GM23338 (cell line): ENCODE measurements at regions not wholly inside any gene's neighbourhood (a gene's known extent, or its start where the extent isn't known, plus 50 kb on each side); places are given as distances from the start of the nearest gene placed in this dataset.

Source experiments
- ATAC-seq: fragments of 200-7000 bp; cut with Tn5 transposase; 3 replicates; pipeline ENCODE4 v1.9.1; 2020
- DNase-seq: peaks from one replicate; pipeline ENCODE4 v3.0.0-alpha.2; 2015; ENCODE audit warnings: low spot score
- H2AFZ ChIP-seq: fragments of 200-600 bp; sonication (generic); 2 replicates; pipeline ENCODE4 v1.8.0; 2016; ENCODE audit warnings: antibody characterized with exemption, mild to moderate bottlenecking, moderate library complexity
- H3F3A ChIP-seq: fragments of 200-600 bp; sonication (generic); replicated peaks from 2 replicates; pipeline ENCODE4 v1.8.0; 2017; ENCODE audit warnings: antibody characterized with exemption, mixed run types, low read depth
- H3K27ac ChIP-seq: fragments of 200-600 bp; sonication (generic); 2 replicates; pipeline ENCODE4 v1.6.1; 2016; ENCODE audit warnings: low read depth
- H3K27me3 ChIP-seq: fragments of 200-600 bp; sonication (generic); 2 replicates; pipeline ENCODE4 v1.8.0; 2016; ENCODE audit warnings: mild to moderate bottlenecking, mixed run types, moderate library complexity; ENCODE audit not compliant: insufficient read depth
- H3K36me3 ChIP-seq: fragments of 200-600 bp; sonication (generic); 2 replicates; pipeline ENCODE4 v1.8.0; 2016; ENCODE audit warnings: mild to moderate bottlenecking; ENCODE audit not compliant: insufficient read depth
- H3K4me1 ChIP-seq: fragments of 200-600 bp; sonication (generic); 2 replicates; pipeline ENCODE4 v1.8.0; 2016; ENCODE audit warnings: mild to moderate bottlenecking, moderate library complexity; ENCODE audit not compliant: insufficient read depth
- H3K4me2 ChIP-seq: fragments of 200-600 bp; sonication (generic); 2 replicates; pipeline ENCODE4 v1.7.1; 2017; ENCODE audit warnings: mixed run types
- H3K4me3 ChIP-seq: fragments of 200-600 bp; sonication (generic); 2 replicates; pipeline ENCODE4 v1.6.1; 2016; ENCODE audit warnings: mixed run types
- H3K79me2 ChIP-seq: fragments of 200-600 bp; sonication (generic); replicated peaks from 2 replicates; pipeline ENCODE4 v1.8.0; 2017; ENCODE audit warnings: mild to moderate bottlenecking; ENCODE audit not compliant: insufficient read depth
- H3K9me2 ChIP-seq: fragments of 200-600 bp; sonication (generic); 2 replicates; pipeline ENCODE4 v1.8.0; 2017; ENCODE audit not compliant: insufficient read depth
- H4K20me1 ChIP-seq: fragments of 200-600 bp; sonication (generic); replicated peaks from 2 replicates; pipeline ENCODE4 v1.8.0; 2017; ENCODE audit warnings: mild to moderate bottlenecking; ENCODE audit not compliant: insufficient read depth
- H3K27ac Mint-ChIP-seq: 2 replicates; pipeline ENCODE4 v1.8.0; 2020; ENCODE audit warnings: inconsistent platforms, mild to moderate bottlenecking, moderate library complexity, mixed read lengths
- H3K27me3 Mint-ChIP-seq: 3 replicates; pipeline ENCODE4 v1.8.0; 2022; ENCODE audit warnings: low read depth, mild to moderate bottlenecking, moderate library complexity, mixed read lengths, inconsistent platforms; ENCODE audit not compliant: insufficient read depth, poor library complexity
- H3K36me3 Mint-ChIP-seq: 3 replicates; pipeline ENCODE4 v1.8.0; 2021; ENCODE audit warnings: low read depth, mild to moderate bottlenecking, inconsistent platforms, moderate library complexity, mixed read lengths
- H3K4me1 Mint-ChIP-seq: 3 replicates; pipeline ENCODE4 v1.8.0; 2020; ENCODE audit warnings: mild to moderate bottlenecking, inconsistent platforms, mixed read lengths
- H3K4me3 Mint-ChIP-seq: 3 replicates; pipeline ENCODE4 v1.8.0; 2021; ENCODE audit warnings: moderate library complexity, mild to moderate bottlenecking, inconsistent platforms, mixed read lengths
- H3K9me3 Mint-ChIP-seq: 3 replicates; pipeline ENCODE4 v1.8.0; 2020; ENCODE audit warnings: moderate library complexity, mild to moderate bottlenecking, inconsistent platforms, mixed read lengths
- CREB1 ChIP-seq: fragments of 250-450 bp; sonication (Bioruptor Pico); IDR thresholded peaks from 2 replicates; pipeline ENCODE4 v1.5.0; 2020; ENCODE audit warnings: low read depth, mild to moderate bottlenecking, moderate library complexity
- CTCF ChIP-seq, 2 experiments: fragments of 200-600 bp in 1 of 2; sonication (generic) in 1 of 2; conservative IDR thresholded peaks; 2 replicates each; pipeline versions ENCODE4 v1.5.1 to v1.6.1; 2016 to 2017; ENCODE audit warnings: antibody characterized with exemption in 2 of 2, low read depth in 2 of 2, mild to moderate bottlenecking in 2 of 2, moderate library complexity in 1 of 2
- EZH2 ChIP-seq: fragments of 200-600 bp; sonication (generic); IDR thresholded peaks from one replicate; pipeline ENCODE4 v1.8.0; 2017; ENCODE audit warnings: antibody characterized with exemption, mild to moderate bottlenecking, low read depth; ENCODE audit not compliant: unreplicated experiment
- EZH2phosphoT487 ChIP-seq: fragments of 200-600 bp; sonication (generic); IDR thresholded peaks from one replicate; pipeline ENCODE4 v1.8.1; 2018; ENCODE audit warnings: antibody characterized with exemption; ENCODE audit not compliant: unreplicated experiment
- JUNB ChIP-seq: IDR thresholded peaks from one replicate; pipeline ENCODE4 v1.6.1; 2016; ENCODE audit warnings: antibody characterized with exemption; ENCODE audit not compliant: unreplicated experiment
- NANOG ChIP-seq: IDR thresholded peaks from 2 replicates; pipeline ENCODE4 v1.6.1; 2016; ENCODE audit warnings: antibody characterized with exemption, borderline replicate concordance
- POLR2AphosphoS5 ChIP-seq: IDR thresholded peaks from 2 replicates; pipeline ENCODE4 v1.6.1; 2016; ENCODE audit warnings: antibody characterized with exemption, low read depth
- STAT1 ChIP-seq: IDR thresholded peaks from one replicate; pipeline ENCODE4 v1.6.1; 2016; ENCODE audit warnings: antibody characterized with exemption; ENCODE audit not compliant: unreplicated experiment
- ZNF114 ChIP-seq: fragments of 250-450 bp; sonication (Bioruptor Pico); IDR thresholded peaks from 2 replicates; pipeline ENCODE4 v1.5.0; 2020; ENCODE audit warnings: mild to moderate bottlenecking, moderate library complexity
- ZNF331 ChIP-seq: fragments of 250-450 bp; sonication (Bioruptor Pico); IDR thresholded peaks from 2 replicates; pipeline ENCODE4 v1.5.0; 2020; ENCODE audit warnings: low read depth, mild to moderate bottlenecking, moderate library complexity
- TF ChIP-seq, protein P1 (sequence below): IDR thresholded peaks from one replicate; pipeline ENCODE4 v1.6.1; 2018; ENCODE audit warnings: antibody characterized with exemption; ENCODE audit not compliant: unreplicated experiment
- TF ChIP-seq, protein P2 (sequence below): IDR thresholded peaks from 2 replicates; pipeline ENCODE4 v1.6.1; 2016; ENCODE audit warnings: antibody characterized with exemption

DNA sequence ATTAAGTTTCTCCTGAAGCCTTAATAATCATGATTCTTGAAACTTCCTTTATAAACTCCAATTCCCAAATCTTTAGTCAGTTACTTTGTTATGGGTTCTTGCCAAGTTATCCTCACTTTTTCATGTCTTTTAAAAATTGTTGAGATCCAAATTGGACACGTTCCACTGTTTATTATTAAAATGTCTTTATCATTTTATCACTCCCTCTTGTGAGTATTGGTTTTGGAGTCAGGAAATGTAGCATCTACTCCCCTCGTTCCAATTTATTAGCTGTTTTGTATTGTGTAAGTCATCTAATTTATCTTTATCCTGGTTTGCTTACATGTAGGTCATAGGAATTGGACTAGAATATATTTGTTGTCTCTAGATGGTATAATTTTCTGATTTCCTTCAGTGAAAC lies 213.1 kb upstream of the SLC39A10 start (continued):
- TF ChIP-seq, protein P1, sequence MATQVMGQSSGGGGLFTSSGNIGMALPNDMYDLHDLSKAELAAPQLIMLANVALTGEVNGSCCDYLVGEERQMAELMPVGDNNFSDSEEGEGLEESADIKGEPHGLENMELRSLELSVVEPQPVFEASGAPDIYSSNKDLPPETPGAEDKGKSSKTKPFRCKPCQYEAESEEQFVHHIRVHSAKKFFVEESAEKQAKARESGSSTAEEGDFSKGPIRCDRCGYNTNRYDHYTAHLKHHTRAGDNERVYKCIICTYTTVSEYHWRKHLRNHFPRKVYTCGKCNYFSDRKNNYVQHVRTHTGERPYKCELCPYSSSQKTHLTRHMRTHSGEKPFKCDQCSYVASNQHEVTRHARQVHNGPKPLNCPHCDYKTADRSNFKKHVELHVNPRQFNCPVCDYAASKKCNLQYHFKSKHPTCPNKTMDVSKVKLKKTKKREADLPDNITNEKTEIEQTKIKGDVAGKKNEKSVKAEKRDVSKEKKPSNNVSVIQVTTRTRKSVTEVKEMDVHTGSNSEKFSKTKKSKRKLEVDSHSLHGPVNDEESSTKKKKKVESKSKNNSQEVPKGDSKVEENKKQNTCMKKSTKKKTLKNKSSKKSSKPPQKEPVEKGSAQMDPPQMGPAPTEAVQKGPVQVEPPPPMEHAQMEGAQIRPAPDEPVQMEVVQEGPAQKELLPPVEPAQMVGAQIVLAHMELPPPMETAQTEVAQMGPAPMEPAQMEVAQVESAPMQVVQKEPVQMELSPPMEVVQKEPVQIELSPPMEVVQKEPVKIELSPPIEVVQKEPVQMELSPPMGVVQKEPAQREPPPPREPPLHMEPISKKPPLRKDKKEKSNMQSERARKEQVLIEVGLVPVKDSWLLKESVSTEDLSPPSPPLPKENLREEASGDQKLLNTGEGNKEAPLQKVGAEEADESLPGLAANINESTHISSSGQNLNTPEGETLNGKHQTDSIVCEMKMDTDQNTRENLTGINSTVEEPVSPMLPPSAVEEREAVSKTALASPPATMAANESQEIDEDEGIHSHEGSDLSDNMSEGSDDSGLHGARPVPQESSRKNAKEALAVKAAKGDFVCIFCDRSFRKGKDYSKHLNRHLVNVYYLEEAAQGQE: no peak
- TF ChIP-seq CREB1 (CRISPR knock-in tag): no peak

DNA sequence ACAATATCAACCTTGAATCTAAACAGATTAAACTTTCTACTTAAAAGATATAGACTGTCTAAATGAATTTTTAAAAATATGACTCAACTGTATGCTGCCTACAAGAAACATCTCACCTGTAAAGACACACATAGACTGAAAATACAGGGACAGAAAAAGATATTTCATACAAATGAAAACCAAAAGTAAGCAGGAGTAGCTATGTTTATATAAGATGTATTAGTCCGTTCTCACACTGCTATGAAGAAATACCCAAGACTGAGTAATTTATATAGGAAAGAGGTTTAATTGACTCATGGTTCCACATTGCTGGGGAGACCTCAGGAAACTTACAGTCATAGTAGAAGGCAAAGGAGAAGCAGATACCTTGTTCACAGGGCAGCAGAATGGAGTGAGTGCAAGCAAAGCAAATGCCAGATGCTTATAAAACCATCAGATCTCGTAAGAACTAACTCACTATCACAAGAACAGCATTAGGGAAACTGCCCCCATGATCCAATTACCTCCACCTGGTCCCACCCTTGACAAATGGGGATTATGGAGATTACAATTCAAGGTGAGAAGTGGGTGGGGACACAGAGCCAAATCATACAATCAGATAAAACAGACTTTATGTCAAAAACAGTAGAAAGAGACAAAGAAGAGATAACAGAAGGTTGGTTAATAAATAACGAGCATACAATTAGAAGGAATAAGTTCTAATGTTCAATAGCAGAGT lies 214.4 kb upstream of the SLC39A10 start:
- no peak overlapping the region for H3K4me3 Mint-ChIP-seq
- ATAC-seq: no peak
- no peak for DNase-seq
- H3K27me3 Mint-ChIP-seq: peaks cover 3% of the 10 kb centered on the region
- no peak overlapping the region for H3K27ac Mint-ChIP-seq
- Histone ChIP-seq H2AFZ (no peak overlapping the region), H3K4me1 (no peaks in the 10 kb centered on the region), H3K79me2 (no peaks in the 10 kb centered on the region), H3K36me3 (no peaks in the 10 kb centered on the region), H3F3A (no peaks in the 10 kb centered on the region), H3K9me2 (peaks cover 7% of the 10 kb centered on the region; the same call in 1 of the 2 replicates), H3K4me3 (no peak overlapping the region), H3K27ac (no peak overlapping the region), H3K4me2 (no peak overlapping the region), H3K27me3 (no peaks in the 10 kb centered on the region), H4K20me1 (no peaks in the 10 kb centered on the region)
- no peak for TF ChIP-seq ZNF114 (CRISPR knock-in tag)
- TF ChIP-seq POLR2AphosphoS5: no peak
- TF ChIP-seq, protein P2, sequence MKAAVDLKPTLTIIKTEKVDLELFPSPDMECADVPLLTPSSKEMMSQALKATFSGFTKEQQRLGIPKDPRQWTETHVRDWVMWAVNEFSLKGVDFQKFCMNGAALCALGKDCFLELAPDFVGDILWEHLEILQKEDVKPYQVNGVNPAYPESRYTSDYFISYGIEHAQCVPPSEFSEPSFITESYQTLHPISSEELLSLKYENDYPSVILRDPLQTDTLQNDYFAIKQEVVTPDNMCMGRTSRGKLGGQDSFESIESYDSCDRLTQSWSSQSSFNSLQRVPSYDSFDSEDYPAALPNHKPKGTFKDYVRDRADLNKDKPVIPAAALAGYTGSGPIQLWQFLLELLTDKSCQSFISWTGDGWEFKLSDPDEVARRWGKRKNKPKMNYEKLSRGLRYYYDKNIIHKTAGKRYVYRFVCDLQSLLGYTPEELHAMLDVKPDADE: no peak
- H3K9me3 Mint-ChIP-seq: no peaks in the 10 kb centered on the region
- peaks cover 3% of the 10 kb centered on the region; the same call in 2 of the 3 replicates for H3K36me3 Mint-ChIP-seq
- H3K4me1 Mint-ChIP-seq: no peaks in the 10 kb centered on the region

GRCh38 chr2:195438692-195439091 lies 218.3 kb upstream of the SLC39A10 start:
- H2AFZ ChIP-seq: no peak overlapping the region
- H3K4me1 ChIP-seq: no peaks in the 10 kb centered on the region
- no peak overlapping the region for H3K4me3 ChIP-seq
- H3K9me2 ChIP-seq: peaks cover 11% of the 10 kb centered on the region; the same call in 1 of the 2 replicates
- H3K36me3 ChIP-seq: no peaks in the 10 kb centered on the region
- Mint-ChIP-seq H3K4me1 (no peaks in the 10 kb centered on the region), H3K36me3 (peaks cover 9% of the 10 kb centered on the region), H3K27ac (no peak overlapping the region; the same call in 1 of the 2 replicates), H3K4me3 (no peak overlapping the region), H3K9me3 (peaks cover 8% of the 10 kb centered on the region; the same call in 2 of the 3 replicates), H3K27me3 (no peaks in the 10 kb centered on the region)
- no peak for DNase-seq
- no peaks in the 10 kb centered on the region for H3F3A ChIP-seq
- H3K4me2 ChIP-seq: no peak overlapping the region
- no peaks in the 10 kb centered on the region for H3K79me2 ChIP-seq
- H3K27me3 ChIP-seq: no peaks in the 10 kb centered on the region
- H3K27ac ChIP-seq: no peak overlapping the region
- no peaks in the 10 kb centered on the region for H4K20me1 ChIP-seq
- no peak for ATAC-seq
- TF ChIP-seq ZNF331 (CRISPR knock-in tag) (no peak), EZH2 (no peak), POLR2AphosphoS5 (no peak), EZH2phosphoT487 (no peak), JUNB (no peak), CTCF (conservative IDR thresholded peaks at IDR 0.05; ENCODE audit: low read depth in 2 of 2) (no peak), ZNF114 (CRISPR knock-in tag) (no peak), CREB1 (CRISPR knock-in tag) (no peak), STAT1 (no peak), NANOG (no peak)
- TF ChIP-seq, protein P2: no peak
